GM12878 (cell line): ENCODE measurements at regions not wholly inside any gene's neighbourhood (a gene's known extent, or its start where the extent isn't known, plus 50 kb on each side); places are given as distances from the start of the nearest gene placed in this dataset.

Experiments
- ATAC-seq: fragments of 200-7000 bp; cut with Tn5 transposase; 3 replicates; pipeline ENCODE4 v1.9.1; 2020; ENCODE audit warnings: mild to moderate bottlenecking, moderate library complexity
- BruUV-seq: library from RNA; stranded (reverse); fragments of 400-500 nt; replicated peaks from 2 replicates; lab custom pipeline; 2021; lab: Mats Ljungman, UMichigan
- CTCF ChIA-PET: fragments of 300-600 bp; sonication (Branson Sonifier 250); formaldehyde crosslinking; extraction: SDS; loops from one replicate; lab custom pipeline; 2021; ENCODE audit warnings: inconsistent platforms; lab: Yijun Ruan, JAX
- POLR2A ChIA-PET: fragments of 350-600 bp; formaldehyde crosslinking; extraction: SDS; loops from one replicate; lab custom pipeline; 2021; ENCODE audit warnings: inconsistent platforms; lab: Charles Lee
- RAD21 ChIA-PET: fragments of 300-600 bp; sonication (Branson Sonifier 250); formaldehyde crosslinking; loops from one replicate; lab custom pipeline; 2023; ENCODE audit warnings: antibody characterized with exemption; ENCODE audit not compliant: unreplicated experiment; lab: Charles Lee
- SMC1A ChIA-PET: fragments of 300-600 bp; sonication (Branson Sonifier 250); formaldehyde crosslinking; loops from one replicate; lab custom pipeline; 2023; ENCODE audit not compliant: unreplicated experiment, uncharacterized antibody; lab: Charles Lee
- DNase-seq: peaks from one replicate; pipeline ENCODE4 v3.0.0-alpha.2; 2011; ENCODE audit warnings: low read depth, low spot score
- FAIRE-seq: peaks from 3 replicates; lab custom pipeline; 2011; peaks lifted over from hg19 to GRCh38; lab: Jason Lieb, UNC
- H2AFZ ChIP-seq: 2 replicates; pipeline ENCODE4 v1.6.0; 2011; ENCODE audit warnings: low read depth, low read length, control low read depth; ENCODE audit not compliant: control insufficient read depth
- H3K27ac ChIP-seq: 2 replicates; pipeline ENCODE4 v1.5.1; 2011; ENCODE audit warnings: control low read depth; ENCODE audit not compliant: control insufficient read depth, insufficient read depth
- H3K27me3 ChIP-seq, 2 experiments: replicated peaks in 1 of 2; 2 replicates each; pipeline versions ENCODE4 v1.6.0 to v1.6.1; 2011; ENCODE audit warnings: low read length in 1 of 2; ENCODE audit not compliant: control insufficient read depth in 2 of 2, insufficient read depth in 2 of 2
- H3K36me3 ChIP-seq, 2 experiments: 2 replicates each; pipeline ENCODE4 v1.5.1; 2011; ENCODE audit warnings: low read length in 1 of 2; ENCODE audit not compliant: control insufficient read depth in 2 of 2, insufficient read depth in 2 of 2
- H3K4me1 ChIP-seq: 2 replicates; pipeline ENCODE4 v1.6.1; 2011; ENCODE audit warnings: mild to moderate bottlenecking, low read length, moderate library complexity, mixed read lengths; ENCODE audit not compliant: control insufficient read depth, insufficient read depth
- H3K4me2 ChIP-seq: 2 replicates; pipeline ENCODE4 v1.6.0; 2011; ENCODE audit warnings: control low read depth; ENCODE audit not compliant: control insufficient read depth, insufficient read depth
- H3K4me3 ChIP-seq: fragments of 200-600 bp; sonication (generic); 2 replicates; pipeline ENCODE4 v1.5.1; 2016
- H3K79me2 ChIP-seq: 2 replicates; pipeline ENCODE4 v1.6.0; 2011; ENCODE audit warnings: low read length; ENCODE audit not compliant: control insufficient read depth, insufficient read depth
- H3K9ac ChIP-seq: 2 replicates; pipeline ENCODE4 v1.8.0; 2011; ENCODE audit warnings: low read length, control low read depth, mixed read lengths; ENCODE audit not compliant: control insufficient read depth, insufficient read depth
- H3K9me3 ChIP-seq: replicated peaks from 3 replicates; pipeline ENCODE4 v1.5.1; 2011; ENCODE audit warnings: mild to moderate bottlenecking, low read length; ENCODE audit not compliant: control insufficient read depth, insufficient read depth
- H4K20me1 ChIP-seq: 2 replicates; pipeline ENCODE4 v1.6.0; 2011; ENCODE audit not compliant: control insufficient read depth, insufficient read depth
- ATF7 ChIP-seq: fragments of 450-650 bp; IDR thresholded peaks from 2 replicates; pipeline ENCODE4 v1.6.1; 2016; ENCODE audit warnings: low read depth, mild to moderate bottlenecking
- BCL11A ChIP-seq: IDR thresholded peaks from 2 replicates; pipeline ENCODE4 v1.6.1; 2011; ENCODE audit warnings: low read depth, low read length
- CBX5 ChIP-seq: sonication (generic); IDR thresholded peaks from 2 replicates; pipeline ENCODE4 v1.6.1; 2016; ENCODE audit warnings: low read depth, moderate library complexity, mild to moderate bottlenecking, inconsistent platforms
- CREB1 ChIP-seq: IDR thresholded peaks from 2 replicates; pipeline ENCODE4 v1.6.1; 2012; ENCODE audit warnings: low read depth, mild to moderate bottlenecking, inconsistent platforms
- FOS ChIP-seq: IDR thresholded peaks from 3 replicates; pipeline ENCODE4 v1.6.1; 2011; ENCODE audit warnings: borderline replicate concordance; ENCODE audit not compliant: insufficient read length; ENCODE audit errors: extremely low read depth
- FOXK2 ChIP-seq: fragments of 450-650 bp; IDR thresholded peaks from 2 replicates; pipeline ENCODE4 v1.6.1; 2017; ENCODE audit warnings: mild to moderate bottlenecking, moderate library complexity
- GABPA ChIP-seq: IDR thresholded peaks from 2 replicates; pipeline ENCODE4 v1.6.1; 2014; ENCODE audit warnings: antibody characterized with exemption, low read depth, mild to moderate bottlenecking, inconsistent platforms
- HDGF ChIP-seq: fragments of 450-650 bp; IDR thresholded peaks from 2 replicates; pipeline ENCODE4 v1.6.1; 2016; ENCODE audit warnings: antibody characterized with exemption
- JUND ChIP-seq: IDR thresholded peaks from 2 replicates; pipeline ENCODE4 v1.6.1; 2012; ENCODE audit warnings: low read depth, mild to moderate bottlenecking, low read length, improper control_type of control experiment, moderate library complexity
- KAT2A ChIP-seq: conservative IDR thresholded peaks from 2 replicates; pipeline ENCODE4 v1.6.1; 2011; ENCODE audit warnings: low read depth, low read length; ENCODE audit not compliant: control insufficient read depth
- MTA2 ChIP-seq: fragments of 450-650 bp; IDR thresholded peaks from 2 replicates; pipeline ENCODE4 v1.6.1; 2016; ENCODE audit warnings: low read depth, mild to moderate bottlenecking, moderate library complexity
- POLR2AphosphoS2 ChIP-seq: IDR thresholded peaks from 2 replicates; pipeline ENCODE4 v1.6.1; 2011; ENCODE audit warnings: low read depth, mild to moderate bottlenecking, low read length, improper control_type of control experiment, moderate library complexity
- POLR2AphosphoS5 ChIP-seq: IDR thresholded peaks from 2 replicates; pipeline ENCODE4 v1.6.1; 2011; ENCODE audit warnings: mild to moderate bottlenecking, low read length, inconsistent platforms
- RELA ChIP-seq: fragments of 450-650 bp; IDR thresholded peaks from 2 replicates; pipeline ENCODE4 v1.8.0; 2014; ENCODE audit warnings: borderline replicate concordance; ENCODE audit not compliant: partially characterized antibody
- SMARCA5 ChIP-seq: fragments of 450-650 bp; IDR thresholded peaks from 2 replicates; pipeline ENCODE4 v1.6.1; 2017; ENCODE audit warnings: mild to moderate bottlenecking
- SUZ12 ChIP-seq: fragments of 200-600 bp; sonication (generic); IDR thresholded peaks from one replicate; pipeline ENCODE4 v1.6.1; 2018; ENCODE audit warnings: antibody characterized with exemption, mild to moderate bottlenecking; ENCODE audit not compliant: unreplicated experiment
- TARDBP ChIP-seq: IDR thresholded peaks from 2 replicates; pipeline ENCODE4 v1.6.1; 2016; ENCODE audit warnings: borderline replicate concordance
- YY1 ChIP-seq: IDR thresholded peaks from 2 replicates; pipeline ENCODE4 v1.6.1; 2011; ENCODE audit warnings: low read depth, mild to moderate bottlenecking, low read length
- whole genome bisulfite sequencing: methylation state at CpG from one replicate; pipeline ENCODE4 v1.1.6; 2016; ENCODE audit warnings: low lambda C conversion rate; ENCODE audit not compliant: insufficient replicate concordance, insufficient coverage; ENCODE audit errors: missing lambda C conversion rate; 5-methylcytosine and 5-hydroxymethylcytosine counted together
- in situ Hi-C: fragments of 300-500 bp; cut with MboI; formaldehyde crosslinking; loops from 9 replicates; pipeline ENCODE4 v1.14.3; 2018; ENCODE audit warnings: mixed read lengths
- intact Hi-C: fragments of 100-400 bp; cut with micrococcal nuclease; formaldehyde crosslinking; loops from one replicate; pipeline ENCODE4 v1.14.2; 2022; ENCODE audit not compliant: unreplicated experiment
- TF ChIP-seq, protein P1 (sequence below): IDR thresholded peaks from 2 replicates; pipeline ENCODE4 v1.6.1; 2011; ENCODE audit warnings: mild to moderate bottlenecking, low read depth, low read length, moderate library complexity; ENCODE audit not compliant: insufficient replicate concordance
- TF ChIP-seq, protein P2 (sequence below): IDR thresholded peaks from 2 replicates; pipeline ENCODE4 v1.6.1; 2012; ENCODE audit warnings: low read depth, low read length, improper control_type of control experiment

DNA sequence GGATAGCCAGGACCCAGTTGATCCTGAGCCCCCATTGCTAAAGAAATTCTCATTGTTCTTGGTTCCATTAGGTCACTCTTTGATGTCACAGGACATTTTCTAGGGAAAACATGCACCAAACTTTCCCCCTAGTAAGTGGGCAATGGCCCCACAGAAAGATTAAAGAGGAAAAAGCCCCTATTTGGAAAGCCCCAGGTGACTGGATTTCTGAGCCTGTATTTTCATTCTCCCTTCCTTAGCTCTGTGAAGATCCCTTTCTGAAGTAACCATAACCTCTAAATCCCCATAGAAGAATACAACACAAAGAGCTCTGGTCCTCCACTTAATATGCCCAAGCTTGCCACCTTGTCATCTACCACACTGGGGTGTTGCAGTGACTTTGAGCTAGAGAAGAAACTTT lies 232.3 kb upstream of the FGGY start:
- Histone ChIP-seq H3K4me1 (no peaks in the 10 kb centered on the region), H3K4me2 (no peak overlapping the region), H3K9me3 (no peaks in the 10 kb centered on the region), H3K4me3 (no peak overlapping the region), H3K79me2 (no peaks in the 10 kb centered on the region), H3K9ac (no peak overlapping the region), H4K20me1 (no peaks in the 10 kb centered on the region), H3K36me3 (no peaks in the 10 kb centered on the region), H3K27ac (no peak overlapping the region), H2AFZ (no peak overlapping the region), H3K27me3 (no peaks in the 10 kb centered on the region)
- ChIA-PET SMC1A (interaction anchor here (0.9 to 2.1 kb wide), 7 partner anchors 9 to 647 kb away, joined by 3 to 14 read pairs (median 3); no protein-coding TSS in a partner anchor), RAD21 (interaction anchor here (1.1 to 1.3 kb wide), 2 partner anchors 18 to 44 kb away, joined by 3 to 4 read pairs; no protein-coding TSS in a partner anchor), CTCF (interaction anchor here (0.7 to 1.5 kb wide), 3 partner anchors 14 to 162 kb away, joined by 3 read pairs; no protein-coding TSS in a partner anchor), POLR2A (interaction anchor here (1.6 kb wide), 1 partner anchor 52 kb away, joined by 4 read pairs; no protein-coding TSS in a partner anchor)
- DNase-seq (no peak), FAIRE-seq (no peak), ATAC-seq (peak; percentile 55)
- TF ChIP-seq FOXK2 (no peak), CREB1 (peak; percentile 40; the same call in 1 of the 2 replicates)
- intact Hi-C loops: no loop called here
- no TSS peak for BruUV-seq
- in situ Hi-C loops: no loop called here

DNA sequence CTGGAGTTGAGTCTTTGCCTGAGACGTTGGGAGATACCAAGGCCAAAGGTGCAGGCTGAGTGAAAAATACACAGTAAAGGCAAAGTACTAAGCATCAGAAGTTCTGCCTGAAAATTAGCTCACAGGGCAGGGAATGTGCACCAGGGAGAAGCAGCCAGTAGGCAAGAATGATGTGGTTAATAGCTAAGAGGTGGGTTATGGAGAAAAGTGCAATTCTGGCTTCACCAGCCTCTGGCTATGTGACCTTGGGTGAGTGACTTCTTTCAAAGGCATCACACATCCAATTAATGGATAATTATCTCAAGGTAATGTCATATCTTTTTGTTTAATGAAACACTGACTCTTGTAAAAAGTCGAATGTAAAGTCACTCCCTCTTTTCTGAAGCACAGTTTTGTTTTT lies 230.7 kb upstream of the FGGY start:
- no peak for FAIRE-seq
- intact Hi-C loops: no loop called here
- Histone ChIP-seq H3K9ac (no peak overlapping the region), H3K4me1 (peaks cover 5% of the 10 kb centered on the region), H3K36me3 (no peaks in the 10 kb centered on the region), H3K79me2 (no peaks in the 10 kb centered on the region), H3K27me3 (no peaks in the 10 kb centered on the region), H4K20me1 (no peaks in the 10 kb centered on the region), H3K4me3 (no peak overlapping the region), H2AFZ (no peak overlapping the region), H3K27ac (no peak overlapping the region), H3K4me2 (no peak overlapping the region), H3K9me3 (no peaks in the 10 kb centered on the region)
- in situ Hi-C loops: no loop called here
- SMC1A ChIA-PET: interaction anchor here (1.9 to 2.1 kb wide), 2 partner anchors 20 to 39 kb away, joined by 4 to 14 read pairs; no protein-coding TSS in a partner anchor
- BruUV-seq: no TSS peak
- POLR2A ChIA-PET: interaction anchor here (1.6 kb wide), 1 partner anchor 54 kb away, joined by 4 read pairs; no protein-coding TSS in a partner anchor
- RAD21 ChIA-PET: interaction anchor here (0.6 kb wide), 1 partner anchor 136 kb away, joined by 3 read pairs; no protein-coding TSS in a partner anchor
- CTCF ChIA-PET: interaction anchor here (0.5 kb wide), 1 partner anchor 653 kb away, joined by 3 read pairs; no protein-coding TSS in a partner anchor
- no peak for ATAC-seq
- WGBS: 29% methylated on average over 2 of the region's 2 CpGs
- DNase-seq: no peak
- TF ChIP-seq, protein P1, sequence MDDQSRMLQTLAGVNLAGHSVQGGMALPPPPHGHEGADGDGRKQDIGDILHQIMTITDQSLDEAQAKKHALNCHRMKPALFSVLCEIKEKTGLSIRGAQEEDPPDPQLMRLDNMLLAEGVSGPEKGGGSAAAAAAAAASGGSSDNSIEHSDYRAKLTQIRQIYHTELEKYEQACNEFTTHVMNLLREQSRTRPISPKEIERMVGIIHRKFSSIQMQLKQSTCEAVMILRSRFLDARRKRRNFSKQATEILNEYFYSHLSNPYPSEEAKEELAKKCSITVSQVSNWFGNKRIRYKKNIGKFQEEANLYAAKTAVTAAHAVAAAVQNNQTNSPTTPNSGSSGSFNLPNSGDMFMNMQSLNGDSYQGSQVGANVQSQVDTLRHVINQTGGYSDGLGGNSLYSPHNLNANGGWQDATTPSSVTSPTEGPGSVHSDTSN: no peak
- TF ChIP-seq SUZ12: no peak
- no peak for TF ChIP-seq BCL11A
- TF ChIP-seq POLR2AphosphoS2: no peak
- TF ChIP-seq FOS: no peak
- TF ChIP-seq POLR2AphosphoS5: no peak
- no peak for TF ChIP-seq SMARCA5
- no peak for TF ChIP-seq YY1
- TF ChIP-seq MTA2: no peak
- TF ChIP-seq JUND: no peak
- TF ChIP-seq TARDBP: no peak
- no peak for TF ChIP-seq RELA
- TF ChIP-seq GABPA: no peak
- TF ChIP-seq, protein P2, sequence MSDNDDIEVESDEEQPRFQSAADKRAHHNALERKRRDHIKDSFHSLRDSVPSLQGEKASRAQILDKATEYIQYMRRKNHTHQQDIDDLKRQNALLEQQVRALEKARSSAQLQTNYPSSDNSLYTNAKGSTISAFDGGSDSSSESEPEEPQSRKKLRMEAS: no peak
- no peak for TF ChIP-seq HDGF
- TF ChIP-seq KAT2A: no peak
- no peak for TF ChIP-seq CBX5
- TF ChIP-seq ATF7: no peak
